Tibial nerve (tissue), 4 donors: ENCODE measurements at regions not wholly inside any gene's neighbourhood (a gene's known extent, or its start where the extent isn't known, plus 50 kb on each side); places are given as distances from the start of the nearest gene placed in this dataset.

ENCODE experiments used
- EP300 ChIP-seq, 2 donors: sonication (generic); formaldehyde crosslinking; IDR thresholded peaks; one replicate each; pipeline ENCODE4 v1.6.1; 2017; ENCODE audit warnings: antibody characterized with exemption in 2 of 2, mild to moderate bottlenecking in 1 of 2
- POLR2A ChIP-seq, 2 donors: fragments of 450-650 bp; IDR thresholded peaks; one replicate each; pipeline ENCODE4 v1.6.1; 2017; ENCODE audit warnings: antibody characterized with exemption in 2 of 2, mild to moderate bottlenecking in 2 of 2, moderate library complexity in 2 of 2
- TF ChIP-seq, protein P1 (sequence below), 5 experiments: fragments of 200-600 bp in 3 of 5; fragments of 450-650 bp in 2 of 5; sonication (generic) in 3 of 5; IDR thresholded peaks; one replicate each; pipeline ENCODE4 v1.5.1; 2016 to 2019; ENCODE audit warnings: antibody characterized with exemption in 5 of 5, mild to moderate bottlenecking in 3 of 5, moderate library complexity in 2 of 5

DNA sequence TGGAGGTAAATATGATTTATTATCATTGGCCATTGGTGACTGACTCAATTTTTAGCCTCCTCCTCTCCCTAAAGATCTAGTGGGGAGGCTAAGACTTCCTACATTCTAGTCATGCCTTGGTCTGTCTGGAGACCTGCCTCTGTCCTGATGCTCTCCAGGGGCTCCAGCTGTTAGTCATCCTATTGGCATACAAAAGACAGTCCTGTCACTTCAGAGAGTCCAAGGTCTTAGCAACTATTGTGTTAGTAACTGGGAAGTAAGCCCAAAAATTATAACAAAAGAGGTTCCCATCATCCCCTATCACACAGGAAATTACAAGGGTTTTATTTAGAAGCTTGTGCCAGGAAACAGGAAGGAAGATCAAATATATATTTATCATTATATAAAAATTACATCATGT, 400.6 kb upstream of the VSTM2A start:
- TF ChIP-seq, protein P1, sequence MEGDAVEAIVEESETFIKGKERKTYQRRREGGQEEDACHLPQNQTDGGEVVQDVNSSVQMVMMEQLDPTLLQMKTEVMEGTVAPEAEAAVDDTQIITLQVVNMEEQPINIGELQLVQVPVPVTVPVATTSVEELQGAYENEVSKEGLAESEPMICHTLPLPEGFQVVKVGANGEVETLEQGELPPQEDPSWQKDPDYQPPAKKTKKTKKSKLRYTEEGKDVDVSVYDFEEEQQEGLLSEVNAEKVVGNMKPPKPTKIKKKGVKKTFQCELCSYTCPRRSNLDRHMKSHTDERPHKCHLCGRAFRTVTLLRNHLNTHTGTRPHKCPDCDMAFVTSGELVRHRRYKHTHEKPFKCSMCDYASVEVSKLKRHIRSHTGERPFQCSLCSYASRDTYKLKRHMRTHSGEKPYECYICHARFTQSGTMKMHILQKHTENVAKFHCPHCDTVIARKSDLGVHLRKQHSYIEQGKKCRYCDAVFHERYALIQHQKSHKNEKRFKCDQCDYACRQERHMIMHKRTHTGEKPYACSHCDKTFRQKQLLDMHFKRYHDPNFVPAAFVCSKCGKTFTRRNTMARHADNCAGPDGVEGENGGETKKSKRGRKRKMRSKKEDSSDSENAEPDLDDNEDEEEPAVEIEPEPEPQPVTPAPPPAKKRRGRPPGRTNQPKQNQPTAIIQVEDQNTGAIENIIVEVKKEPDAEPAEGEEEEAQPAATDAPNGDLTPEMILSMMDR (IDR thresholded peaks at IDR 0.05), result no peak
- TF ChIP-seq EP300 (IDR thresholded peaks at IDR 0.05), result no peak
- no peak for TF ChIP-seq POLR2A (IDR thresholded peaks at IDR 0.05)
